ENCODE measurements at regions not wholly inside any gene's neighbourhood (a gene's known extent, or its start where the extent isn't known, plus 50 kb on each side); places are given as distances from the start of the nearest gene placed in this dataset.

DNA sequence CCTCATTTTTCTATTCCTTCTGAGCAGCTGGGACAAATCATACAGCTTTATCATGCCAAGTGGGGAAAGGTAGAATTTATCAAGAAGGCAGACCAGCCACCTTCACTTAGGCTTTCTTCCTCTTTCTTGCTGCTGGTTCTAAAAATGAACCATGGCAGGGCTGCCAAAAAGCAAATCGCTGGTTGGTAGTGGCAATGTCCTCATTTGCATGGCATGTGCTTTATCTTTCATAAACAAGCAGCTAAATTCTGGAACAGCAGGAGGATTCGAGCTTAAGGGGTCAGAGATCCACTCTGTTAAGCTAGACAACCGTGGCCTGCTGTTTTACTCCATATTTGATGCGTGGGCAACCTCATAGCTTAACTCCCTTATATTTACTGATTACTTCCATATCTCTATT, 91.3 kb downstream of the RPE65 start:
- DNase-seq (ENCODE audit: extremely low read depth, low read depth): no peak
- H3K4me3 ChIP-seq (replicated peaks; ENCODE audit: low read depth, low read length): no peak overlapping the region
- TF ChIP-seq, protein P1, sequence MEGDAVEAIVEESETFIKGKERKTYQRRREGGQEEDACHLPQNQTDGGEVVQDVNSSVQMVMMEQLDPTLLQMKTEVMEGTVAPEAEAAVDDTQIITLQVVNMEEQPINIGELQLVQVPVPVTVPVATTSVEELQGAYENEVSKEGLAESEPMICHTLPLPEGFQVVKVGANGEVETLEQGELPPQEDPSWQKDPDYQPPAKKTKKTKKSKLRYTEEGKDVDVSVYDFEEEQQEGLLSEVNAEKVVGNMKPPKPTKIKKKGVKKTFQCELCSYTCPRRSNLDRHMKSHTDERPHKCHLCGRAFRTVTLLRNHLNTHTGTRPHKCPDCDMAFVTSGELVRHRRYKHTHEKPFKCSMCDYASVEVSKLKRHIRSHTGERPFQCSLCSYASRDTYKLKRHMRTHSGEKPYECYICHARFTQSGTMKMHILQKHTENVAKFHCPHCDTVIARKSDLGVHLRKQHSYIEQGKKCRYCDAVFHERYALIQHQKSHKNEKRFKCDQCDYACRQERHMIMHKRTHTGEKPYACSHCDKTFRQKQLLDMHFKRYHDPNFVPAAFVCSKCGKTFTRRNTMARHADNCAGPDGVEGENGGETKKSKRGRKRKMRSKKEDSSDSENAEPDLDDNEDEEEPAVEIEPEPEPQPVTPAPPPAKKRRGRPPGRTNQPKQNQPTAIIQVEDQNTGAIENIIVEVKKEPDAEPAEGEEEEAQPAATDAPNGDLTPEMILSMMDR (IDR thresholded peaks at IDR 0.05; ENCODE audit: low read depth, low read length, missing control alignments): no peak

DNA sequence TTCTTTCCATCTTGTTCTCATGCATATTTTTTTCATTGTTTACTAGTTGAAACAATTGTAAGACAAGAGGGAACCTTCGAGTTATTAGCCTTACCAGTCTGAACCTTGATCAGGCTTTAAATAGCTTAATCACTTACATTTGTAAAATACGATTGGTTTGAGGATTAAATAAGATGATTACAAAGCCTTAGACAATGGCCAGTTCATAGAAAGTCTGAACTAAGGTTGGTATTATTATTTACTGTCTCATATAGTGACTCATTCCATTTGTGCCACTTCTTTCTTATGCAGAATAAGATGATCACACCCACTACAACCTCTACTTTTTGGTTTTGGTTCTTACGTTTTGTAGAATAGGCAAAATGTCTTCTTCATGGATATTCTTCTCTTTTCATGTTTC, 94.1 kb downstream of the RPE65 start:
- no peak for DNase-seq (ENCODE audit: extremely low read depth, low read depth)
- TF ChIP-seq, protein P1 (IDR thresholded peaks at IDR 0.05; ENCODE audit: low read depth, low read length, missing control alignments): no peak
- no peak overlapping the region for H3K4me3 ChIP-seq (replicated peaks; ENCODE audit: low read depth, low read length)

DNA sequence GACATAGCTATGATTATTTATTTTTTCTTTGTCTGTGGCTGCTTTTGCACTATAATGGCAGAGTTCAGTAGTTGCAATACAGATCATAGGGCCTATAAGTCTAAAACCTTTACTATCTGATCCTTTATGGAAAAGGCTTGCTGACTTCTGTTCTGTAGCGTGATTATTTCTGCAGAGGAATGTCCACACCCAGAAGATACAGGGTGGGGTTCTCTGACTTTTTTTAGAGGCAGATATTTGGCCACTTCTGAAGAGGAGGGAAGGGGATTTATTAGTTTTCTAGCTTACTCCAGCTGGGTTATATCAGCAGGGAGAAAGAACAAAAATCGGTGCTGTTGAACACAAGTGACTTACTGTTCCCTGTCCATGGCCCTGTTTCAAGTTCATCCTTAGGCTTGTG, 97.6 kb downstream of the RPE65 start:
- no peak for DNase-seq (ENCODE audit: extremely low read depth, low read depth)
- TF ChIP-seq, protein P1 (IDR thresholded peaks at IDR 0.05; ENCODE audit: low read depth, low read length, missing control alignments): no peak
- no peak overlapping the region for H3K4me3 ChIP-seq (replicated peaks; ENCODE audit: low read depth, low read length)

DNA sequence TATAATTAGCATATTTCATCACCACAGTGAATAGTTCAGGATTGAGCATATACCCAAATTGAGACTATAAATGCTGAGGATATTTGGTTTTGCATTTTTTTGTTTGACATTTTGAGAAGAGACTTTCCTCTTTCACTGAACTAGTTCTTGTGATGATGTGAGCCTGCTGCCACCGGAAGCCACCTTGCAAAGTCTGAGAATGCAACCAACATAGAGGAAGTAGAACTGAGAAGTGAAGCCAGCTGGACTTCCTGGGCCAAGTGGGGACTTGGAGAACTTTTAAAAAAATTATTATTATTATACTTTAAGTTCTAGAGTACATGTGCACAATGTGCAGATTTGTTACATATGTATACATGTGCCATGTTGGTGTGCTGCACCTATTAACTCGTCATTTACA, 102.3 kb downstream of the RPE65 start:
- H3K4me3 ChIP-seq (replicated peaks; ENCODE audit: low read depth, low read length): no peak overlapping the region
- no peak for DNase-seq (ENCODE audit: extremely low read depth, low read depth)
- TF ChIP-seq, protein P1 (IDR thresholded peaks at IDR 0.05; ENCODE audit: low read depth, low read length, missing control alignments): no peak

DNA sequence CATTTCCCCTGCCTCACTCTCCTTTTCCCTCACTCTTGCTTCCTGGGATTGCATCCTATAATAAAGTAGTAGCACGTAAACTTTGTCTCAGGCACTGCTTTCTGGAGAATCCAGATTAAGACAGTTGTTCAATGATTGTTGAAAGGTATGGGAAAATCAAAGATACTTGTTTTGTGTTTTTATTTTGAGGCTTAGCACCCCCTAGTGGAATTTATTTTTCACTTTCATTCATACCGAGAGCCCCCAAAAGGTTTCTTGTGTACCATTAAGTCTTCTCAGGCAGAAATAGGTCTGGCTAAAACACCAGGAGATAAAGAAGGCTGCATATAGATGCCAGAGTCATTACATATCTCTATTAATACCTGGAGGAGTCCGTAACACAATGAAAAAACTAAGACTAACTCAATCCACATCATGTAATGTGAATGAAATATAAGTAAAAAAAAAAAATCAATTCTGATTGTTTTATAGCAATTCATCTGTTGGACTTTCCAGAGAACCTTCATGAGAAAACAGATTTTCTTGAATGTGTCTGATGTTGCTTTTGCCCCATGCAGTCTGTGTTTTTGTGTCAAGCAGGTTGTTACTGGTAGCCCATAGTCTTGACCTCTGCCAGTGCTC, 103.5 kb downstream of the RPE65 start:
- TF ChIP-seq, protein P1 (IDR thresholded peaks at IDR 0.05; ENCODE audit: low read depth, low read length, missing control alignments): peak; percentile 36
- no peak for DNase-seq (ENCODE audit: extremely low read depth, low read depth)
- no peak overlapping the region for H3K4me3 ChIP-seq (replicated peaks; ENCODE audit: low read depth, low read length)

DNA sequence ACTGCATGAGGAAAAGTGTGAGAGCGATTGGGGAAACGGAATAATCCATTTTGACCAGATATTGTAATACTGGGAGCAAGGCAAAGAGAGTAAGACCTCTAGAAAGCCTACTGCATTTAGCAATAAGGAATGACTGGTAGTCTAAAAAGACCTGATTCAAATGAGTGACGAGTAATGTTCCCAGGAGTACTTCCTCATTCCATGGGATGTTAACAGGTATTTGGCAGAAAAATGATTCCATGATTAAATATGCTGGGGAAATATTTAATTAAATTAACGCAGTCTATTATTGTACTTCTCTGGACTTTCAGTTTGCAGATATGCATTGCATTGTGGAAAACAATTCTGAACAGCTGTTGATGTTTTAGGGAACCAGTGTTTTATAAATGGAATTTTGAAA, 105.5 kb downstream of the RPE65 start:
- TF ChIP-seq, protein P1 (IDR thresholded peaks at IDR 0.05; ENCODE audit: low read depth, low read length, missing control alignments): no peak
- no peak overlapping the region for H3K4me3 ChIP-seq (replicated peaks; ENCODE audit: low read depth, low read length)
- DNase-seq (ENCODE audit: extremely low read depth, low read depth): no peak

DNA sequence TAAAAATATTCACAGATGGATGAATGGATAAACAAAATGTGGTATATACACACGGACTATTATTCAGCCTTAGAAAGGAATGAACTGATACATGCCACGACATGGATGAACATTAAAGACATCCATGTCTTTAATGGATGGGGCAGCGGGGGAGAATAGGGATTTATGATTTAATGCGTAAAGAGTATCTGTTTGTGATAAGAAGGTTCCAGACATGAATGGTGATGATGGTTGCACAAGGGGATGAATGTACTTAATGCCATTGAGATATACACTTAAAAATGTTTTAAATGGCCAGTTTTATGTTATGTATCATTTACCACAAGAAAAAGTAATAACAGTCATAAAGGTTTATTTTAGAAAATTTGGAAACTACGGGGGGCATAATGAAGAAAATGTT, 108.6 kb upstream of the WLS start:
- no peak for DNase-seq (ENCODE audit: extremely low read depth, low read depth)
- TF ChIP-seq, protein P1 (IDR thresholded peaks at IDR 0.05; ENCODE audit: low read depth, low read length, missing control alignments): no peak
- no peak overlapping the region for H3K4me3 ChIP-seq (replicated peaks; ENCODE audit: low read depth, low read length)

All from HFF-Myc (cell line).